ENCODE measurements at regions not wholly inside any gene's neighbourhood (a gene's known extent, or its start where the extent isn't known, plus 50 kb on each side); places are given as distances from the start of the nearest gene placed in this dataset.

DNA sequence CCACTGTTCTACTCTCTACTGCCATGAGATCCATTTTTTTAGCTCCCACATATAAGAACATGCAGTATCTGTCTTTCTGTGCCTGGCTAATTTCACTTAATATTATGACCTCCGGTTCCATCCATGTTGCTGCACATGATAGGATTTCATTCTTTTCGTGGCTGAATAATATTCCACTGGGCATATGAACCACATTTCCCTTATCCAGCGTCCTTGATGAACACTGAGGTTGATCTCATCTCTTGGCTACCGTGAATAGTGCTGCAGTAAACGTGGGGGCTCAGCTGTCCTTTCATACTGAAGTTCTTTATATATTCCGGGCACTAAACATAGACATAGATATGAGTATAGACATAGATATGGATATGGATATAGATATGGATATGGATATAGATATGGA is 109.3 kb upstream of the TNRC6C start:
- DNase-seq: no peak

GRCh38 chr17:77851921-77852320 is 106.6 kb upstream of the TNRC6C start:
- no peak for DNase-seq

DNA sequence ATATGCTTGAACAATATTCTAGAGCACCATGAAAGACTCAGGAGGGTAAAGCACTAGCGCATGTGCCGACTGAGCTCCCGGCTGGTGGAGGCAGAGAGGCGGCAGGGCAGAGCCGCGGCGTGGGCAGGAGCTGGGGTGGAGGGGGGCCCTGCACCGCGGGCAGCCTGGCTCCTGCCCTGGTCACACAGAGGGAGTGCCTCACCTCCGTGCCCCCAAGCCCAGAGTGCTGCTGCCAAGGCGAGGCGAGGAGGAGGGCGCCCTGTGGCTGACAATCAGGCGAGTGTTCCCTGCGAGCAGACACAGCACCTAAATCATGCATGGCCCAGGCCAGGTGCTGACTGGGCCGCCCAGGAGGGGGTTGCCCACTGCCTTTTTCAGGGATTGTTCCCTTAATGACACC is 105.8 kb upstream of the TNRC6C start:
- DNase-seq: no peak

DNA sequence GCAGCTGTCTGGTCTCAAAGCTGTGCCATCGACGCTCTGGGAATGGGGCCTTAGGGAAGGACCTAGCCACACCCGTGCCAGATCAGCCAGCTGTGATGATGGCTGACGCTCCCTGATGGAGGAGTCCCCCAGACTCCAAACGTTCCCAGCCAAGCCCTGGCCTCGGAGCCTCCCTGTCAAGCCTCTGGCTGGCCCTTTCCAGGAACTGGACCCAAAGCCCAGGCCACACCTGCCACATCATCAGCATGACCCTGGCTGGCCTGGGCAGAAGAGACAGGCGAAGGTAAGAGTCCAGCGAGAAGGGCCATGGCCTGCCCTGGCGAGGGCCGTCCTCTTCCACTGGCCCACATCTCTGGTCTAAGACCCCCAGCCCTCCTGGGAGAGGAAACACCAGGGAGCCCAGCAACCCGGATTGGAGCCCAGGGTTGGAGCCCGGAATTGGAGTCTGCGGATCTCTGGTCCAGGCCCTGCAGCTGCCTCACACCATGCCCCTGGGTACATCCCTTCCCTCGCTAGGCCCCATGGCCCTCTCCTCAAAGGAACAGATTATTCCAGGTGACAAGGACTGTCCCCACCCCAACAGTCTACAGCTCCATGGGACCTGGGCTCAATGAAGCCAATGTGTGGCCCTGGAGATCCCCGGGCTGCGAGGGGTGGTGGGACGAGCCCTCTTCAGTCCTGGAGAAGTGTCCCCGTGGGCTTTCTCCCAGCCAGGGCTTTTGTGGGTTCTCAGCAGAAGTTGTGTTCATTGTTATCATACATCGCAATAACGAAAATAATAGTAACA is 105.1 kb upstream of the TNRC6C start:
- DNase-seq: no peak

DNA sequence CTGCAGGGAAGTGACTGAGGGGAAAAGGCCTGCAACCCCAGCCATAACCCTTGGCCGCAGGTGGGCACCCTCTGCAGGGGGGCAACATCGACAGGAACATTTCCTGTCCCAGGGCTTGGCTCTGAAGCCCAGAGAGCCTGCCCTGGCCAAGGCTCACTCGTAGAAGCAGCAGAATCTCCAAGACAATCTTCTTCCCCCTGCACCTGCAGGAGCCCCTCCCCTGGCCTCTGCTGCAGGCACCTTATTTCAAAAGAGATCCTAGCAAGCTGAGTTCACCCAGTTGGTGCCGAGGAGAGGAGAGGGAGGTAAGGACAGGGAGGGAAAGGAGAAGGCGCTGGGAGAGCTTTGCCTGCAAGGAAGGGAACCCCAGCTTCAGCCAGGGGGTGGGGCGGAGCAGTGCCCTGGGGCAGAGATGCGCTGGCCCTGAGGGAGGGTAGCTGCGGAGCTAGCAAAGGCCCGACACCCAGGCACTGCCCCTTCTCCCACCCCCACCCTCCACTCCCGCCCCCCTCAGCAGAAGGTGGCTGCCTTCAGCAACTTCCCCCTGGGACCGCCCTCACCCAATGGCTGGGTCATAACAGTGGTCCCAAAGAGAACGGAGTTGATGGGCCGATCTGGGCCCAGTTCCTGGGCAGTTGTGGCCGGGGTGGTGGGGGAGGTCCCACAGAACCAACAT is 104.3 kb upstream of the TNRC6C start:
- DNase-seq: no peak

DNA sequence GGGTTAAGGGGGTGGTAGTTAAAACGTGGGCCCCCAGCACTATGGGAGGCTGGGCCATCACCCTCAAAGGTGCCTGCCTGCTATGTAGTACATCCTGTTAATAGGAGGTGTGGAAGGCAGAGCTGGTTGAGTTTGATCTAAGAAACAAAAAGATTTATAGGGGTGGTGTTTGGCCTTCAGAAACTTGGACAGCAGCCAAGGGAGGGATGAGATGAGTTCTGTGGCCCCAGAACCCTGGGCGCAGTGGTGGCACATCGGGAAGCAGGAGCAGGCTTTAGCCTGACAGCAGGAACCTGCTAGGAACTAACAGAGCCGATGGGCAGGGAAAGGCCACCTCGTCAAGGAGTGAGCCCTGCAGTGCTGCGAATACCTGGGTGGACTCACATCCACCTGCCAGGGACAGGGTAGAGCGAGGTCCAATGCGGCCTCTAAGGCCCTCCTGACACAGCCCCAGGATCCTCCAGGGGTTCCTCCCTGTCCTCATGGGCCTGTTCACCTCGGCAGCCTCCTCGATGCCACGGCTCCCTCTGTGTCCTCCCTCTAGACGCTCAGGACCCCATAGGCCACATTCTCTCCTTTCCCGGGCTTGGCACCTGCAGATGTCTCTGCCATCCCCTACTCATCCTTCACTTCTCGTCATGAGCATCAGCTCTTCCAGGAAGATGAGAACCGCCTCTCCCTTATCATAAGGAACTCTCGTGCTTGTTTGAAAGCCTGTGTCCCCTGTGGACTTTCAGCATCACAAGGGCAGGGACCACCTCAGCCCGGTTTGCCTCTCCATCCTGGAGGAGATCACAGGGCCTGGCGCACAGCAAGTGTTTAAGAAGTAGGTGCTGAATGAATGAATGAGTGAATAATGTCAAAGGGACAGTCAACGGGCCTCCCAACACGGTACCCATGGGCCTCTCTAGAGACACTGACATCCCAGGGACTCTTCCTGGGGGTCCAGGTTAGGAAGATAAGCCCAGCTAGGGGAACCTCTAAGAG is 103.5 kb upstream of the TNRC6C start:
- DNase-seq: no peak

GRCh38 chr17:77856551-77857305 is 101.8 kb upstream of the TNRC6C start:
- DNase-seq: no peak

GRCh38 chr17:77857306-77857555 is 101.3 kb upstream of the TNRC6C start:
- DNase-seq: no peak

DNA sequence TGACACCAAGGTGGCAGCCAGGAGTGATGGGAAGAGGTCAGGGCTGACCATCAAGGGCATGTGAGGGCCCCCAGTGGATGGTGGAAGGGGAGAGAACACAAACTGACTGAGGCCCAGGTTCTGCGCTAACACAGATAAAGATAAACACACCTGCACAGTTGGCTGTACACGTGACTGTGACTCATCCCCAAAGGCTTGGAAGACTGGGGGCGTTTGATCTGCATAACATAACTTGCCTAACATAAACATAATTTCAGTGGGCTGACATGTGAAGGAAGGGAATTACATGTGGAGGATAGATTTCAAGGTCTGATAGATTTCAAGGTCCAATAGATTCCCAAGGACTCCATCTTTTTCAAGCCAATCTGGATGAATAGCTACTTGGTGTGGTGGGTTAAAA is 100.9 kb upstream of the TNRC6C start:
- DNase-seq: no peak

DNA sequence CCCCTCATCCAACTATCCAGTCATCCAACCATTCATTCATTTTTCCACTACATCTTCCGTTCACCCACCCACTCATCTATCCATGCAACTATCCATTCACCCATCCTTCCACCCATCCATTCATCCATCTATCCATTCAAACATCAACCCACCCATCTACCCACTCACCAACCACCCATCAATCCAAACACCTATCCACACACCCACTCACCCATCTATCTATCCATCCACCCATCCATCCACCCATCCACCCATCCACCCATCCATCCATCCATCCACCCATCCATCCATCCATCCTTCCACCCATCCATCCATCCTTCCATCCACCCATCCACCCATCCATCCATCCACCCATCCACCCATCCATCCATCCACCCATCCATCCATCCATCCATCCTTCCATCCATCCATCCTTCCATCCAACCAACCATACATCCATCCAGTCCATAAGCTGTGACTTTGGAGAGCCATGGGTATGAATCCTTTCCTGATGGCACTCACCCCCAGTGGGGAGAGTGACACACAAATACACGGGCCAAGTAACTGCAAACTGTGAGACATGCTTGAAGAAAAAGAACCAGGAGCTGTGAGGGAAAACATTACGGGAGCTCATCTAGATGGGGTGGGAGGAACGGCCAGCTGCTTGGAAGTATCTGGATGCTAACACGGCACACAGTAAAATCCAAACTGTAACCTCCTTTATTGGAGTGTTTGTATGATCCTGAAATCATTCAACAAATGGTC is 100.0 kb upstream of the TNRC6C start:
- DNase-seq: no peak

GRCh38 chr17:77859035-77859810 is 99.3 kb upstream of the TNRC6C start:
- no peak for DNase-seq

DNA sequence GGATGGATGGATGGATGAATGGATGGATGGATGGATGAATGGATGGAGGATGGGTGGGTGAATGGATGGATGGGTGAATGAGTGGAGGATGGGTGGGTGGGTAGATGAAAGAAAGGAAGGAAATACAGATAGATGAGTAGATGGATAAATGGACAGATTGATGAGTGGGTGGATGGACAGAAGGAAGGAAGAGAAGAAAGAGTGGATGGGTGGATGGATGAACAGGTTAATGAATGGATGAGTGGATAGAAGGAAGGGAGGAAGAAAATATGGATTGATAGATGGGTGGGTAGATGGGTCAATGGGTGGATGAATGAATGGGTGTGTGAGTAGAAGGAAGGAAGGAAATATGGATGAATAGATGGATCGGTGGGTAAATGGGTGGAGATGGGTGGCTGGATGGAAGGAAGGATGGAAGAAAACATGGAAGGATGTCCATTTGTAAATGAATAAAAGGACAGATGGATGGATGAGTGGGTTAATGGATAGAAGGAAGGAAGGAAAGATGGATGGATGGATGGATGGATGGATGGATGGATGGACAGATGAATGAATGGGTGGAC is 97.3 kb upstream of the TNRC6C start:
- DNase-seq: no peak

DNA sequence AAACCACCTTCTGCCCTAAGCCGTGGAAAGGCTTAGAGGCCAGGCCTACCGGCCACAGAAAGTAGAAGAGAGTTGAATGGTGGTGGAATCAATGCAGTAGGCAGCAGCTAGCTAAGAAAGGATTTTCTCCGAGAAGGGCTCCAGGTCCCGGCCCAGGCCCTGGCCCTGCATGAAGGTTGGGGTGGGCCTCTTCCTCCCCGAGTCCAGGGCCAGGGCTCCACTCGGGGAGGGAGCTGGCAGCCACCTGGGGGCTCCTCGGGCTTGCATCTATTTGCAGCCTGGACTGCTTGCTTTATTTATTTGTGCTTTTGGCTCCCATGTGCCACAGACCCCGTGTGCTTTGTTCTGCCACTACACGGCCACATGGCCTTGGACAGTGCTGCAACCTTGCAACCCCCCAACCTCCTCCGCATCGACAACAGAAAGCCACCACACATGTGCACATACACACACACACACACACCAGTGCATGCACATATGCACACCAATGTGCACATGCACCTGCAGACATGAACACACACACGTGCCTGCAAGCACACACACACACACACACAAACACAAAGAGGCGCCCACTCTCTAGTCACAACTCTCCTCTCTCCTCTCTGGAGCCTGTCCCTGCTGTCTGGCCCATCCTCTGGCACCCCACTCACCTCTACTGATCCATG is 96.4 kb upstream of the TNRC6C start:
- no peak for DNase-seq

GRCh38 chr17:77862890-77863813 is 95.4 kb upstream of the TNRC6C start:
- DNase-seq: no peak

DNA sequence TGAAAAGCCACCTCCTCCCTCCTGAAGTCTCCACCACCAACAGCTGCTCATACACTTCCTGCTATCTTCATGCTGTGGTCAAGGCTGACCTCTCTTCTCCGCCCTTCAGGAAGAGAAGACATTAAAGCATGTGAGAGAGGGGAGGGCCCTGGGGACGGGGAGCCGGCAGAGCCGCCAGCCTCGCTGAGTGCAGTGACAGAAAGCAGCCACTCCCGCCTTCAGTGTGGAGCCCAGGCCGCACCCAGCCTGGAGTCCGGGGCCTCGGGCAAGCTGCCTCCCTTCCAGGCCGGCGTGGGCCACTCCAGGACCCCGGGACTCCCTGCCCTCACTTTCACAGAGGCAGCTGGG is 94.7 kb upstream of the TNRC6C start:
- peak; percentile 29 to 56 for DNase-seq

DNA sequence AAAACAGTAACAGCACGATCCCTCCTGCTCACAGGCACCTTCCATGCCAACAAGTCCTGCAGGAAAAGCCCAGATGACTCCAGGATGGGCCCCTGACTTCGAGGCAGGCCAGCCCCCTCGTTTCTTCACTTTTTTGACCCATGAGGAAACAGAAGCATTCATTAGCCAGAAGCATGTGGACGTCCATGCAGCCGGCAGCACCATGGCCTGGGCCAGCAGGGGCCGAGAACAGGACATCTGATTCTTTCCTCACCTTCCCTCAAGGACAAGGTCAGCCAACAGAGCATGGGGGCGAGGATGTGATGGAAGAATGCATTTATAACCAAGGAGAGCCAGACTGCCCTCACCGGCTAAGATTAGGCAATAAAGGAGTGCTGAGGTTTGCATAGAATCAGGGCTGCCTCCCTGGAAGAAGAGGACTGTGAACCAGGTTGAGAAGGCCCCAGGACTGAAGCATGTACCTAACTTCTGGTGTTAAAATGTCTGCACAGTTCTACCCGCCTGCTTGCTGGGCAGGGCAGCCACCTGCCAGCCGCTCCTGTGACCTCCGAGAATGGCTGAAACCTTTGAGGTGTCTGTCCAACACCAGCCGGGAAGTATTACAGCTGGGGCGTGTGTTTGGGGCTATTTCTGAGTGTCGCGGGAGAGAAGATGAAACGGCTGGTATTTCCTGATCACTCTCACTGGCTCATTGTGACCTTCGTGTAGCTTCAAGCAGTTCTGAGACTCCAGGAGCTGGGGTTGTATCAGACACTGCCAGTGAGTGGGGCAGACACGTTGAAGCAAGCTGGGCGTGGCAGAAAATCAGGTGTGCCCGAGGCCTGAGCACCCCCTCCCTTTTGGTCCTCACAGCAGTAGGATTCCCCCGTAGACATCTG is 94.0 kb upstream of the TNRC6C start:
- DNase-seq: no peak

- DNase-seq: no peak
Measured at GRCh38 chr17:77865112-77865611, 93.3 kb upstream of the TNRC6C start.

DNA sequence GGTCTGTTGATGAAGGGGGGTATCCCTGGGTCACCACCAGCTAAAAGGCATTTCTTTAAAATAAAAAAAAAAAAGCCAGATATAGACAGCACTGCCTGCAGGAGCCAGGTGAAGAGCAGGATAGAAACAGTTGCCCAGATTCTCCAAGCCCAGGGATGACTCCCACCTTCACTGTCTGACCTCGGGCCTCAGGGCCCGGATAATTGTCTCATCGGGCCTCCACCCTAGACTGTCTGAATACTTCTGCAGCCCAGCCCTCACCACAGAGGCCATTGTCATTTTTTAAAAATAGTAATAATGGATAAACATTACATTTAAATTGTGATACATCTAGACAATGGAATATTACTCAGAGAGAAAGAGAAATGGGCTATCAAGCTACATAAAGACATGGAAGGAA is 92.8 kb upstream of the TNRC6C start:
- DNase-seq: no peak
